K562 (cell line): ENCODE measurements at regions not wholly inside any gene's neighbourhood (a gene's known extent, or its start where the extent isn't known, plus 50 kb on each side); places are given as distances from the start of the nearest gene placed in this dataset.

Experiments used
- CTCF ChIP-seq, 3 experiments: IDR thresholded peaks in 2 of 3; conservative IDR thresholded peaks in 1 of 3; 2 replicates each; pipeline ENCODE4 v1.5.1; 2011 to 2012; ENCODE audit warnings: low read length in 3 of 3, mild to moderate bottlenecking in 3 of 3, control low read depth in 2 of 3, improper control_type of control experiment in 1 of 3, inconsistent platforms in 1 of 3, low read depth in 1 of 3, mixed read lengths in 1 of 3, moderate library complexity in 1 of 3; ENCODE audit not compliant: insufficient read depth in 2 of 3
- POU5F1 ChIP-seq: fragments of 150-350 bp; IDR thresholded peaks from 2 replicates; pipeline ENCODE4 v1.6.1; 2014; ENCODE audit warnings: borderline replicate concordance, low read length, low read depth, mild to moderate bottlenecking; ENCODE audit not compliant: partially characterized antibody
- RCOR1 ChIP-seq, 2 experiments: IDR thresholded peaks; 2 replicates each; pipeline ENCODE4 v1.6.1; 2012; ENCODE audit warnings: low read depth in 2 of 2, low read length in 2 of 2, borderline replicate concordance in 1 of 2, improper control_type of control experiment in 1 of 2
- REST ChIP-seq, 2 experiments: fragments of 450-650 bp; formaldehyde crosslinking in 1 of 2; IDR thresholded peaks; 2 replicates each; pipeline versions ENCODE4 v1.4.0 to v1.6.1; 2014 to 2020; ENCODE audit warnings: mild to moderate bottlenecking in 2 of 2, borderline replicate concordance in 1 of 2, low read depth in 1 of 2
- STAG1 ChIP-seq: sonication (generic); formaldehyde crosslinking; IDR thresholded peaks from 2 replicates; pipeline ENCODE4 v1.5.0; 2020; ENCODE audit warnings: missing genetic modification reagents, borderline replicate concordance
- TCF7L2 ChIP-seq: fragments of 150-350 bp; IDR thresholded peaks from 2 replicates; pipeline ENCODE4 v1.6.1; 2016; ENCODE audit warnings: low read depth, mild to moderate bottlenecking, low read length, moderate library complexity

DNA sequence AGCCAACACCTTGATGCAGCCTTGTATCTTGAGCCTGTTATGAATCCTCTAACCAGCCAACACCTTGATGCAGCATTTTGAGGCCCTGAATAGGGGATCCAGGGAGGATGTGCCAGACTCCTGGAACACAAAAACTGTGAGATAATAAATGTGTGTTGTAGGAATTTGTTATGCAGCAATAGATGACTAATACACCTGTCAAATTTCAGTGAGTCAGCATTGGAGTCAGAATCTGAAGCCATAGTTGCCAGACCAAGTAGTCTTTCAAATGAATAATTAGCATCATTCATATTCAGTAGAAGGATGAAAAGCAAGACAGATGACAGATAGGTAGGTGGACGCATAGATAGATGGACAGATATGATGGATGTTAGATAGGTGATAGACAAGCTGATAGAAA is 942.5 kb upstream of the SLC39A10 start:
- TF ChIP-seq CTCF (IDR thresholded peaks at IDR 0.05 in 2 of 3, conservative IDR thresholded peaks at IDR 0.05 in 1 of 3; ENCODE audit: insufficient read depth in 2 of 3, low read depth in 1 of 3, low read length in 3 of 3): no peak
- TF ChIP-seq REST (IDR thresholded peaks at IDR 0.05; ENCODE audit: borderline replicate concordance): no peak
- TF ChIP-seq REST (CRISPR knock-in tag; IDR thresholded peaks at IDR 0.05; ENCODE audit: low read depth): no peak
- no peak for TF ChIP-seq POU5F1
- TF ChIP-seq TCF7L2: no peak
- TF ChIP-seq RCOR1 (IDR thresholded peaks at IDR 0.05; ENCODE audit: borderline replicate concordance in 1 of 2, low read depth in 2 of 2, low read length in 2 of 2): no peak
- no peak for TF ChIP-seq STAG1 (CRISPR knock-in tag)
